ENCODE measurements at regions not wholly inside any gene's neighbourhood (a gene's known extent, or its start where the extent isn't known, plus 50 kb on each side); places are given as distances from the start of the nearest gene placed in this dataset.
A peak's percentile ranks its signal among the peaks of the same experiment; 100 is the strongest.

DNA sequence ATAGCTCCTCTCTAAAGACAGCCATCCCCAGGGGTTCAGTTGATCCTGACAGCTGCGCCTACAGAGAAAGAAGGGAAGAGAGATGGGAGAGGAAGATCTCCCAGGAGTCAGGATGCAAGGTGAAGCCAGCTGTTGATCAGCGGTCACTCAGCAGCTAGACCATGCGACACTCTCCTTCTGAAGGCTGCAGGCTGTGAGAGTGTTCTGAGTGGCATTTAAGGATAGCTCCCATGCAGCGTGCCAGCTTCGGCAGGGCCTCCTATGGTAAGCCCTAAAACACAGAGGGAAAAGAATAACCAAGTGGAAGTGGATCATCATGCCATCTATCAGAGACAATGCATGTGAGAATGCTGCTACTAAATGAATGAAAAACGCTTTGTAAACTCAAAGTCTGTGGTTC, 197.9 kb upstream of the NUDT4 start:
- H3K4me1 ChIP-seq (ENCODE audit: insufficient read depth, low read length) = peaks cover 18% of the 10 kb centered on the region
- FAIRE-seq = no peak
- no peaks in the 10 kb centered on the region for H4K20me1 ChIP-seq (ENCODE audit: insufficient read depth, low read length)
- Mint-ChIP-seq H3K4me1 (ENCODE audit: low read depth, unreplicated experiment) (peaks cover 27% of the 10 kb centered on the region), H3K9me3 (ENCODE audit: unreplicated experiment) (no peaks in the 10 kb centered on the region), H3K27me3 (ENCODE audit: low read depth, unreplicated experiment) (no peaks in the 10 kb centered on the region), H3K36me3 (ENCODE audit: low read depth, unreplicated experiment) (no peaks in the 10 kb centered on the region), H3K4me3 (ENCODE audit: unreplicated experiment) (no peak overlapping the region), H3K27ac (ENCODE audit: unreplicated experiment) (no peak overlapping the region)
- no peak overlapping the region for H3K27ac ChIP-seq (ENCODE audit: low read depth, low read length)
- no peak for TF ChIP-seq EZH2 (IDR thresholded peaks at IDR 0.05; ENCODE audit: insufficient read depth, low read length)
- TF ChIP-seq, protein P1, sequence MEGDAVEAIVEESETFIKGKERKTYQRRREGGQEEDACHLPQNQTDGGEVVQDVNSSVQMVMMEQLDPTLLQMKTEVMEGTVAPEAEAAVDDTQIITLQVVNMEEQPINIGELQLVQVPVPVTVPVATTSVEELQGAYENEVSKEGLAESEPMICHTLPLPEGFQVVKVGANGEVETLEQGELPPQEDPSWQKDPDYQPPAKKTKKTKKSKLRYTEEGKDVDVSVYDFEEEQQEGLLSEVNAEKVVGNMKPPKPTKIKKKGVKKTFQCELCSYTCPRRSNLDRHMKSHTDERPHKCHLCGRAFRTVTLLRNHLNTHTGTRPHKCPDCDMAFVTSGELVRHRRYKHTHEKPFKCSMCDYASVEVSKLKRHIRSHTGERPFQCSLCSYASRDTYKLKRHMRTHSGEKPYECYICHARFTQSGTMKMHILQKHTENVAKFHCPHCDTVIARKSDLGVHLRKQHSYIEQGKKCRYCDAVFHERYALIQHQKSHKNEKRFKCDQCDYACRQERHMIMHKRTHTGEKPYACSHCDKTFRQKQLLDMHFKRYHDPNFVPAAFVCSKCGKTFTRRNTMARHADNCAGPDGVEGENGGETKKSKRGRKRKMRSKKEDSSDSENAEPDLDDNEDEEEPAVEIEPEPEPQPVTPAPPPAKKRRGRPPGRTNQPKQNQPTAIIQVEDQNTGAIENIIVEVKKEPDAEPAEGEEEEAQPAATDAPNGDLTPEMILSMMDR (IDR thresholded peaks at IDR 0.05; ENCODE audit: insufficient read depth, low read depth, low read length) = no peak
- DNase-seq (ENCODE audit: low read depth) = no peak
- no peak overlapping the region for H3K4me2 ChIP-seq (ENCODE audit: low read length)
- no peaks in the 10 kb centered on the region for H3K9me3 ChIP-seq (ENCODE audit: insufficient read depth, low read depth, low read length)
- H3K79me2 ChIP-seq (ENCODE audit: insufficient read depth, low read length) = no peaks in the 10 kb centered on the region
- no peak overlapping the region for H3K4me3 ChIP-seq (ENCODE audit: insufficient read depth, low read depth, low read length)
- H2AFZ ChIP-seq (ENCODE audit: low read depth, low read length) = no peak overlapping the region
- H3K9ac ChIP-seq (ENCODE audit: low read length) = no peak overlapping the region
- H3K36me3 ChIP-seq (ENCODE audit: insufficient read depth, low read length) = no peaks in the 10 kb centered on the region
- H3K27me3 ChIP-seq (ENCODE audit: insufficient read depth, low read length) = no peaks in the 10 kb centered on the region

DNA sequence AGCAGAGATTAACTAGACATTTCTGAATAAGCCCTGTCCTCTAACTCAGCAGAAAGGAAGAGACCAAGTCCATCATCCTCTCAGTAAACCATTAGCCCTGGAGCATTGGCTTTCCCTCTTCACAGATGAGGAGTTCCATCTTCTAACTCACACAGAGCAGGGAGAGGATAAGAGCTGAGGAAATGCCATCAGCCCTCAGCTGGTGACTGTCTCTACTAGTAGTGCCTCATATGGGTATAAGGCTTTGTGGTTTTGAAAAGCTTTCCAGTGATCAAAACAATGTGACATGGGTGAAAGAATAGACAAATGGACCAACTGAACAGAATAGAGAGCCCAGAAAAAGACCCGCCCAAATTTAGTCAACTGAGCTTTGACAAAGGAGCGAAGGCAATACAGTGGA, 197.2 kb upstream of the NUDT4 start:
- Histone ChIP-seq H3K4me1 (ENCODE audit: insufficient read depth, low read length) (peaks cover 14% of the 10 kb centered on the region), H3K9ac (ENCODE audit: low read length) (no peak overlapping the region), H2AFZ (ENCODE audit: low read depth, low read length) (no peak overlapping the region), H3K79me2 (ENCODE audit: insufficient read depth, low read length) (no peaks in the 10 kb centered on the region), H3K36me3 (ENCODE audit: insufficient read depth, low read length) (no peaks in the 10 kb centered on the region), H4K20me1 (ENCODE audit: insufficient read depth, low read length) (no peaks in the 10 kb centered on the region), H3K27me3 (ENCODE audit: insufficient read depth, low read length) (no peaks in the 10 kb centered on the region), H3K4me3 (ENCODE audit: insufficient read depth, low read depth, low read length) (no peak overlapping the region), H3K9me3 (ENCODE audit: insufficient read depth, low read depth, low read length) (no peaks in the 10 kb centered on the region), H3K27ac (ENCODE audit: low read depth, low read length) (no peak overlapping the region), H3K4me2 (ENCODE audit: low read length) (no peak overlapping the region)
- H3K9me3 Mint-ChIP-seq (ENCODE audit: unreplicated experiment) = no peaks in the 10 kb centered on the region
- no peak overlapping the region for H3K4me3 Mint-ChIP-seq (ENCODE audit: unreplicated experiment)
- FAIRE-seq = no peak
- H3K4me1 Mint-ChIP-seq (ENCODE audit: low read depth, unreplicated experiment) = peaks cover 27% of the 10 kb centered on the region
- DNase-seq (ENCODE audit: low read depth) = no peak
- H3K27ac Mint-ChIP-seq (ENCODE audit: unreplicated experiment) = no peak overlapping the region
- no peak for TF ChIP-seq EZH2 (IDR thresholded peaks at IDR 0.05; ENCODE audit: insufficient read depth, low read length)
- TF ChIP-seq, protein P1 (IDR thresholded peaks at IDR 0.05; ENCODE audit: insufficient read depth, low read depth, low read length) = no peak
- no peaks in the 10 kb centered on the region for H3K27me3 Mint-ChIP-seq (ENCODE audit: low read depth, unreplicated experiment)
- H3K36me3 Mint-ChIP-seq (ENCODE audit: low read depth, unreplicated experiment) = no peaks in the 10 kb centered on the region

DNA sequence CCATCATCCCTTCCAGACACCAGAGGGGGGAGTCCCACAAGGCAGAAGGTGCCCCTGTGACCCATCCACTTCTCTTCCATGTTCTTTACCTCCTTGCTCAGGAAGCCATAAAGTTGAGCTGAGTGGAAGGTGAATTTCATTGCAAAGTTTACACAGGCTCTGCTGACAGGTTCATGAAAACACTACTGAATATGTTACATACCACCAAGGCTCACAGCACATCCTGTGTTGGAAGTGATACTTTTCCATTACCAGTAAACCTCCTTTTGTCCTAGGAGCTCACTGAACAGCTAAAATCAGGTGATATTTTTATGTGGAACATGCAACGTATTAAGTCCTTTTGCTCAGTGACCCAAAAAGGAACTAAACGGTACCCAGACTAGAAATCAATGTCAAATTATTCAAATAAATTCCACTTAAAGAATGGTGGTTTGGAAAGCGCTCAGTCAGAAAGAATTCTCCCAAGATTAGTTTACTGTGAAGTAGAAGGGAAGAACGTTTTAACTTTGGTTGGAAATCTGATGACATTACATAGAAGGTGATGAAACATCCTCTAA, 196.2 kb upstream of the NUDT4 start:
- Mint-ChIP-seq H3K27me3 (ENCODE audit: low read depth, unreplicated experiment) (no peaks in the 10 kb centered on the region), H3K4me1 (ENCODE audit: low read depth, unreplicated experiment) (peaks cover 22% of the 10 kb centered on the region), H3K27ac (ENCODE audit: unreplicated experiment) (no peak overlapping the region), H3K36me3 (ENCODE audit: low read depth, unreplicated experiment) (no peaks in the 10 kb centered on the region), H3K9me3 (ENCODE audit: unreplicated experiment) (no peaks in the 10 kb centered on the region), H3K4me3 (ENCODE audit: unreplicated experiment) (no peak overlapping the region)
- Histone ChIP-seq H3K9ac (ENCODE audit: low read length) (no peak overlapping the region), H3K27ac (ENCODE audit: low read depth, low read length) (no peak overlapping the region), H3K4me2 (ENCODE audit: low read length) (no peak overlapping the region), H3K79me2 (ENCODE audit: insufficient read depth, low read length) (no peaks in the 10 kb centered on the region), H3K9me3 (ENCODE audit: insufficient read depth, low read depth, low read length) (no peaks in the 10 kb centered on the region), H4K20me1 (ENCODE audit: insufficient read depth, low read length) (no peaks in the 10 kb centered on the region), H3K27me3 (ENCODE audit: insufficient read depth, low read length) (no peaks in the 10 kb centered on the region), H3K4me3 (ENCODE audit: insufficient read depth, low read depth, low read length) (no peak overlapping the region), H2AFZ (ENCODE audit: low read depth, low read length) (no peak overlapping the region), H3K4me1 (ENCODE audit: insufficient read depth, low read length) (peaks cover 6% of the 10 kb centered on the region), H3K36me3 (ENCODE audit: insufficient read depth, low read length) (no peaks in the 10 kb centered on the region)
- DNase-seq (ENCODE audit: low read depth) (peak; percentile 84), FAIRE-seq (no peak)
- TF ChIP-seq, protein P1 (IDR thresholded peaks at IDR 0.05; ENCODE audit: insufficient read depth, low read depth, low read length) = no peak
- no peak for TF ChIP-seq EZH2 (IDR thresholded peaks at IDR 0.05; ENCODE audit: insufficient read depth, low read length)

Measured in astrocyte (in vitro differentiated cells and primary cell).